ENCODE measurements at regions not wholly inside any gene's neighbourhood (a gene's known extent, or its start where the extent isn't known, plus 50 kb on each side); places are given as distances from the start of the nearest gene placed in this dataset.

- CTCF ChIA-PET, result no interaction called here
- H2AFZ ChIP-seq (ENCODE audit: low read depth, low read length, poor library complexity, severe bottlenecking), result no peak overlapping the region
- TF ChIP-seq ELF1 (IDR thresholded peaks at IDR 0.05; ENCODE audit: borderline replicate concordance, low read depth), result no peak
- no peak for TF ChIP-seq POLR2AphosphoS5 (IDR thresholded peaks at IDR 0.05; ENCODE audit: low read depth, low read length)
- no peak for TF ChIP-seq SP1 (IDR thresholded peaks at IDR 0.05; ENCODE audit: low read depth)
- TF ChIP-seq CTCF (IDR thresholded peaks at IDR 0.05 in 2 of 3, conservative IDR thresholded peaks at IDR 0.05 in 1 of 3; ENCODE audit: borderline replicate concordance in 1 of 3, insufficient read depth in 1 of 3, low read depth in 2 of 3, low read length in 2 of 3), result no peak
- TF ChIP-seq TCF7L2 (IDR thresholded peaks at IDR 0.05; ENCODE audit: borderline replicate concordance, extremely low read depth, insufficient read depth, insufficient read length), result no peak
- no peak for TF ChIP-seq CBX3 (IDR thresholded peaks at IDR 0.05; ENCODE audit: low read depth)
- TF ChIP-seq FOSL1 (IDR thresholded peaks at IDR 0.05; ENCODE audit: low read depth), result no peak
- TF ChIP-seq ZNF274 (IDR thresholded peaks at IDR 0.05; ENCODE audit: low read depth, low read length), result no peak
- no peak for TF ChIP-seq YY1 (IDR thresholded peaks at IDR 0.05; ENCODE audit: extremely low read depth, insufficient replicate concordance, low read depth, low read length)
Observed at GRCh38 chr13:89541091-89542030, 1806.1 kb upstream of the MIR17HG start.

More at GRCh38 chr13:89541091-89542030, 1806.1 kb upstream of the MIR17HG start:
- Histone ChIP-seq H3K36me3 (ENCODE audit: control insufficient read depth in 1 of 2, insufficient read depth in 2 of 2, low read length in 2 of 2) (no peaks in the 10 kb centered on the region), H3K79me2 (ENCODE audit: insufficient read depth, low read length) (no peaks in the 10 kb centered on the region), H3K4me2 (ENCODE audit: low read length) (no peak overlapping the region), H3K27ac (ENCODE audit: low read depth, low read length) (no peak overlapping the region), H3K9me2 (ENCODE audit: insufficient read depth) (no peaks in the 10 kb centered on the region), H3K4me1 (ENCODE audit: control insufficient read depth in 1 of 2, insufficient read depth in 2 of 2, low read length in 2 of 2) (no peaks in the 10 kb centered on the region), H3K4me3 (replicated peaks in 1 of 2; ENCODE audit: low read depth in 1 of 2, low read length in 2 of 2) (no peak overlapping the region), H3K9ac (ENCODE audit: low read length) (no peak overlapping the region), H3K9me3 (ENCODE audit: control insufficient read depth in 1 of 2, insufficient read depth in 1 of 2, low read depth in 1 of 2, low read length in 2 of 2) (no peaks in the 10 kb centered on the region; a peak in 2 of 4 replicates), H4K20me1 (ENCODE audit: insufficient read depth) (no peaks in the 10 kb centered on the region), H3K27me3 (ENCODE audit: insufficient read depth, low read length) (no peaks in the 10 kb centered on the region)
- DNase-seq (ENCODE audit: low read depth, low spot score) (no peak), ATAC-seq (no peak)
- BruUV-seq (replicated peaks), result no TSS peak
- intact Hi-C loops (cut with micrococcal nuclease), result no loop called here
- ChIA-PET RAD21 (ENCODE audit: low non-redundant PET in 1 of 2, low total read pairs in 2 of 2, uncharacterized antibody in 2 of 2, unreplicated experiment in 2 of 2) (no interaction called here), POLR2A (no interaction called here)

Data from HCT116 (cell line).